ENCODE measurements at regions not wholly inside any gene's neighbourhood (a gene's known extent, or its start where the extent isn't known, plus 50 kb on each side); places are given as distances from the start of the nearest gene placed in this dataset.
A peak's percentile ranks its signal among the peaks of the same experiment; 100 is the strongest.

DNA sequence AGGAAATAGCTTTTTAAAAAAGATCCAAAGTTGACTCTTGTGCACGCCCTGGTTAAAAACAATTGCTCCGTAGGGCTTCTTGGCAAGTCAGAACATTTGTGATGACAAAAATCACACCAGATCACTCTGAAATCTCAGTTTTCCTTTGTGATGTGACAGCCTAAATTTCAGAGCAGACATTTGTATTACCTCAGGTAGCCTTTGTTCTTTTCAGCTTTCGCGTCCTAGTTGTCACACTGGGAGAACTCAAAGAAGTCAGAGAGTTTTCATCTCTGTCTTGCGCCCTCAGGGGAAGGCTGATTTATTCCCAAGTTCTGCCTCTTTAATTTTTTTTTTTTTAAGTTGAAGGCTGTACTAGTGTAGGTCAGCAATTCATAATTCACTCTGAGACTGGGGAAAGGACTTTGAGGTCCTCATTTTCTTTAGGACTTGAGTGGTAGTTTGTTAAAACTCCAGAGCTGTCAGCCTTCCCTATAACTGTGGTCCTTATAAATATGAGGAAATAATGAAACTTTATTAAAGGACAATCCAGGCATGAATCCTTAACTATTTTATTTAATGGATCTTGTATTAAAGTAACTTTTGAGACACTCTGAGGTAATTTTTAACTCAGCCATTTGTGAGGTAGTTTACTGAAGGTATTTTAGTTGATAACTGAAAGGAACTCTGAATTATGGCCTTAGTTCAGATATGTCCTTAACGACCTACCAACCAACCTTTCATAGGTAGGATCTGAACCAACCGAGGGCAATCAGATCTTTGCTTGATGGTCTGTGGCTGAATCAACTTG, 525.1 kb upstream of the FAM98A start:
- no peak for DNase-seq

DNA sequence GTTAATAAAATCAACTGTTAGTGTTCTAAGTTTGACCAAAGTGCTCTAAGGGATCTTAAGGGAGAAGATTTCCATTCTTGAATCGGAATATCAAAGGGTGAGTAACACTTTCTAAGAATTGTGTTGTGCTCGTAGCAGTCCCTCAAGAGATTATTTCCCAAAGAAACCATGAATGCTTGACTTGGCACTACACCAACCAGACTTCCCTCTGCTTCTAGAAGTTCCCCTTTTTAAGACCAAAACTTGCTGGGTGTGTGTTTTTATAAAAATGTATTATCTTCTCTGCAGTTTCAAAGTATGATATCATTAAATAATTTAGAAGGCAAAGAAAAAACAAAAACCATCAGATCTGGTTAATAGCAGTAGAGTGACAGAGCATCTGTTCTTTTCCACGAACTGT, 522.0 kb upstream of the FAM98A start:
- no peak for DNase-seq

DNA sequence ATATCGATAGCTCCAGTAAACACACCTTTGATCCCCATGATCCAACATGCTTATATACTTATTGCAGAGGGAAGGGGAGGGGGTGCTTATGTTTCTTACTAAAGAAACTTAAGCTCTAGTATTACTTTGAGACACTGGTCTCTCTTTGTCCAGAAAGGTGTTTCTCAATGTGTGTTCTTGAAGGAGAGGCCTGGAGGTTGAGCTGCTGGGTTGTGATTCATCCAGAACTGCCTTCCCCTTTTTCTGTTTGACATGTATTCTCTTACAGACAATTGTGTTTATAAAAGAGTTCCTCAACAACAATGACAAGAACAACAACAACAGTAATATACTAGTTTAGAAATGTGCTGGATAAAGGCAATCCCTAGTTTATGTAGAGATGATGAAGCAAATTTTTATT, 516.0 kb upstream of the FAM98A start:
- no peak for DNase-seq

- no peak for DNase-seq
Measured at GRCh38 chr2:34112161-34112560, 513.1 kb upstream of the FAM98A start.

- no peak for DNase-seq
Measured at GRCh38 chr2:34110392-34110791, 511.3 kb upstream of the FAM98A start.

- no peak for DNase-seq
Measured at GRCh38 chr2:34107811-34108210, 508.7 kb upstream of the FAM98A start.

GRCh38 chr2:34105006-34105767, 506.1 kb upstream of the FAM98A start:
- DNase-seq: no peak

GRCh38 chr2:34104601-34105000, 505.5 kb upstream of the FAM98A start:
- DNase-seq: no peak

- no peak for DNase-seq
Measured at GRCh38 chr2:34103437-34103836, 504.3 kb upstream of the FAM98A start.

DNA sequence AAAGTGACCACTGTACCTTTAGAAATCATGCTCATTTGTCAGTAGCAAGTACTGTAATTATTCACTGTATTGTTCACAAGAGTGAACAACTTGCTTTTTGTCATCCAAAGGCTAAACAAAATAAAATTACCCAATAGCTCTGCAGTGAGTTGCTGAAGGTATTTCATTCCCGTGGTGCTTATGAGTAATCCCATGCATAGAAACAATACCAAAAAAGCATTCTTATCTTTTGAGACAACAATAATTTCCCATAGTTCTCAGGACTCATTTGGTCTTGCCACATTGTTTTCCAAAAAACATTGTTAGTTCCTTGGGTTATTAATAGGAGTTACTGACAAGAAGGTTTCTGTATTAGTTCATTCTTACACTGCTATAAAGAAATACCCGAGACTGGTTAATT, 503.2 kb upstream of the FAM98A start:
- DNase-seq: no peak

GRCh38 chr2:34099377-34099776, 500.3 kb upstream of the FAM98A start:
- DNase-seq: no peak

DNA sequence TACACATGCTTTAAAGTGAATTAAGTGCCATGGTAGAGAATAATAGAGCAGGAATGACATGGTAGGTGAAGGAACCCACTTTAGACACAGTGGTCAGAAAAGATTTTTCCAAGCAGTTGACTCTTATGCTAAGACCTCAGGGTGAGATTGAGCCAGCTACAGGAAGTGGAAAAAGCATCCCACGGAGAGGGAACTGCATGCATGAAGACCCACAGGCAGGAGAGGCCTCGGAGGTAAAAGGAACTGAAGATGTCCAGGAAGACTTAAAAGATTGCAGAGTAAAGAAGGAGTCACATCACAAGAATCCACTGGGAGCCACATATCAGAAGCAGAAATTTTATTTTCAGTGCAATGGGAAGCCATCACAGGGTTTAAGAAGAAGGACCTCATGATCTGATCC, 499.2 kb upstream of the FAM98A start:
- no peak for DNase-seq

DNA sequence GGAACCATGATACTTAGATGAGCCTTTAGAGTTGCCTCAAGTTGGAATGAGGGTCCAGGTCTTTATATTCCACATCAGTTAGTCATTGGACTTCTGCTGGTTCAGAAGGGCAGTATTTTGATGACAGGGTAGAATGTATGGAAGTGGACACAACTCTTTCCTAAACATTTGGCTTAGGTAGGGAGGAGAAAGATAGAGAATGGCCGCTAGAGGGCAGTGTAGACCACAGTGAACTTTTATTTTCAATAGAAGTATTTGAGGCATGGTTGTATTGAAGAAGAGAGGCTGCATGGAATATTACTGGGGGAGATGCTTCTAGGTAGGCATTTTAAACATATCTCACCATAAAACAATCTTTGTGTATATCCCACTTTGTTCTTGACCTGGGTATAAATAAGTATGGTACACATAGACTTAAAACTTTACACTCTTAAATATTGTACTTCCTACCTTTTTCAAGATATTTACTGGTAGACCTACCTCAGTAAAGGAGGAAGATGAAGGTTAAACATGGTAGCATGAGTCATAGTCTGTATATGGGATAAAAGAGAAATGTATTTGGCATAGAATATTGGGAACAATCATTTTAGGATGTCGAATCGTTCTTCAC, 497.6 kb upstream of the FAM98A start:
- DNase-seq: peak; percentile 23

DNA sequence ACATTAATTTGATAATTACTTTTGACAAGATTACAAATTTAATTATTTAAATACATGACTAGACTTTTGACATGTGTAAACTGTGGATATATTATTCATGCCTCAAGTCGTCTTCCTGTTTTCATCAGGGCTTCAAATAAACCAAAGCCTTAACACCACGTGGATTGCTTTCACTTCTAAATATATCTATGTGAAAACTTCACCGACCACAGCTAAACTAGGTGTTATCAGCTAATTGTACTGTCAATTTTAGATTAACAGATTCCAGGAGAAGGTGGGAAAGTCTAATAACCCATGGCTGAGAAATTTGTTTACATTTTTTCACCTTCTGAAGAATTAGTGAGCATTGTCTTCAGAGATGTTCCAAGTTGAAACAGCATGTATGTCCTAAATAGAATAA, 494.7 kb upstream of the FAM98A start:
- DNase-seq: no peak

DNA sequence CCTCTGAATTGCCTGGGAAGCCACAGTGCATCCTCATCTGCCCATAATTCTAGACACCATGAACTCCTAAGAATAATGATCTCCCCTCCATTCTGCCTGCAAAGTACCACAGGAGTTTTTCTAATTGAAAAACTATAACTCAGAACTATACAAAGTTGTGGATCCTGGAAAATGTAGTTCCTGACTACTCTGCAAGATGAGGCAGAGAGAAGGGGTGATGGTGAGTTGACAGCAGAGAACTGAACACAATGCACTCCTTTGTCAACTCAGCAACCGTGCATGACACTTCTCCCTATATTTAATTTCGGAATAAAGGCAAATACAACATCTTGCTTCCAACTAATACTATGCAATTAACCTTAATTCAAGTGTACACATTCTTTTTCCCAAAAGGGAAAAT, 471.1 kb upstream of the FAM98A start:
- no peak for DNase-seq

DNA sequence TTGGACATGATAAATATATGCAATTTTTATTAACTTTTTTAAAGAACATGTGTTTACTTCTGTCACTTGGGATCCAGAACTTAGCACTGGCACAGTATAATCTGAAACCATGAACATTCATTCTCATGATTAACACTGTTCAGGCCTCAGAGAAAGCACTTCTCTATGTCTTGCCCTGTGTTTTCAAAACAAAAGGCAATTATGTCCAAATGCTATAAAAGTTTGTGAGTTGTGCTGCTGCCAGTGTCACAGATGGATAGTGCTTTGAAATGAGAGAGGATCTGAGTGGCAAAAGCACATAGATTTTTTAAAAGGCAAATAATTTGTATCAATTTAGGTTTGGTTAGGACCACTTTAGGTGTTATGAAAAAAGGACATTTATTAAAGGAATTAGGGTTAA, 470.5 kb upstream of the FAM98A start:
- no peak for DNase-seq

DNA sequence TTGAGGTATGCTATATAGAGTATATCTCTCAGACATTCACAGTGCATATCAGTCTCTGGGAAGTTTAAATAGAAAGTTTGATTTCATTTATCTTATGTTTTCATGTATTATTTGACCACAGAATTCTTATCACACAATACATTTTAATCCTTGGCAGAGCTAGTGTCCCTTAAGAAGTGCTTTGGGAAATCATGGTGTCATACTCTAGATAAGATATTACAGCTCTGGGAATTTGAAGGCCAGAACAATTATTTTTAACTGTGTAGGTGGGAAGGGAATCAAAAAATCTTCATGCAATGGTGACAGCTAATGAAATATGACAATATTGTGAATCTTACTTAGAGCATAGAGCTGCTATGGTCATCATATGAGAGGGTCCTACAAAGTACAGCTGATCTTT, 451.3 kb upstream of the FAM98A start:
- DNase-seq: no peak

DNA sequence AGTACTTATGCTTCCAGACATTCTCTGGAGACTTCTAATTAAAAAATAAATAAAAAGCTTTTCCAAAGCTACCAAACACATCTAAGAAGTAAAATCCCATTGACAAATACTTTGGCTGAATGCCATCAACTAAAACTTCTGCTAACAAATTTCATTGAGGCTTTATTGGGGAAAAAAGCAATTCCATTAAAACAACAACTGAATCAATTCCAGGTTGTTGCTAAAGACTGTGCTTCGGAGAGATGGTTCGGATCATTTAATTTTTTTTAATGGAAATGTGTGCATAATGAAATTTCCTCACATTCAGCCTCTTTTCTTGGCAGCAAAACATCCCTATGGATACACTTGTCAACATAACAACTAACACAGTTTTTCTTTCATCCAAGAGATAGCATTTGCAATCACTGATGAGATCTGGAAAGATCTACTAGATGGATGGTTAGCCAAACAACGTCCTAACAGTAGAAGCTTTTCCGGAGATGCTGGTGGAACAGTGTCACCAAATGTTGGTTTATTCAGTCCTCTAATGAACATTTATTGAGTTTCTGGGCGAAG, 446.1 kb upstream of the FAM98A start:
- DNase-seq: no peak

DNA sequence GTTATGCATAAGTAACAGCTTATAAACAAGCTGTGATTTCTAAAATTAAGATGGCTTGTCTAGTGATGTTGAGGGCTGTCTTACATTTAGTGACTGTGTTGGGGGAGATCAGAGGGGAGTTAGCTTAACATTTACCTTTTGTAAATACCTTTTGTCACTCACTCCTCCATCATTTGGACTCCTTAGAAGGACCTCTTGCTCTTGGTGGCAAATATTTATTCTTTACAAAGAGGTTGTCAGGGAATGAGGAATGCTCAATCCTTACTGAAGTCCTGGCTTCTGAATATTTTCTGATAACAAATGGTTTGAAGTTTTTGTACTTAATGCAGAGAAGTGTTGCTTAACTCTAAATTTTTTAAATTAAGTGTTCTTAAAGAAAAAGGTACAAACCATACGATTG, 438.8 kb upstream of the FAM98A start:
- no peak for DNase-seq

GRCh38 chr2:34037157-34037556, 438.1 kb upstream of the FAM98A start:
- DNase-seq: no peak

DNA sequence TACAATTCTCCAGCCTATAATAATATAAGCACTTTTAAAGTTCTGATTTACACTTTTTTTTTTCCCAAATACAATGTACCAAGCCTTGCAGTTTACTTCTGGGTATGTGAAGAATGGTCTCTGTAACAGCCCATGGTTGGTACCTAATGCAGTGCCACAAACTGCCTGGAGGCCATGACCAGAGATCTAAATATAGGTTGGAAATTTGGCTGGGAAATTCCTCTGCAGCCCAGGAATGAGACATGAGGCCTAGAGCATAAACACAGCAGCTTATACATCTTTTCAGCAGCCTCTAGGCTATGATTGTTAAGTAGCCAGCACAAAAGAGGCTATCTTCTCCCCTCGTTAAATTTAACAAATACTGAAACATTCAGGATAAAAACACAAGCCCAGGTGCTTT, 432.0 kb upstream of the FAM98A start:
- DNase-seq: no peak

DNA sequence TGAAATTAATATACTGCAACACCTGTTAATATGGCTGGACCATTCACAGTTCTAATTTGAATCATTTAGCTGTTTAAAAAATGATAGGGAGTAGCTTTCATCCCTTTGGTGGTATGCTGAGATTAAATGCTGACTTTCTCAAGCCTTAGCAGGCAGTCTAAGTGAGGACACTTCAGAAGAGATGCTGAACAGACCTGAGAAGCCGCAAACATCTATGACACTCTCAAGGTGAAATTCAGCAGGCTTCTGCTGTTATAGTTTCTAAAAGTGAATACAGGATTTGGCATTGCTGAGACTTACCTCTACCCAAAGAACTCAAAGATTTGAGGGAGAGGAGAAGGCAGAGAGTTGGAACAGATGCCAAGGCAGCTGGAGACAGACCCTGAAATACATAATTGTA, 431.2 kb upstream of the FAM98A start:
- no peak for DNase-seq

DNA sequence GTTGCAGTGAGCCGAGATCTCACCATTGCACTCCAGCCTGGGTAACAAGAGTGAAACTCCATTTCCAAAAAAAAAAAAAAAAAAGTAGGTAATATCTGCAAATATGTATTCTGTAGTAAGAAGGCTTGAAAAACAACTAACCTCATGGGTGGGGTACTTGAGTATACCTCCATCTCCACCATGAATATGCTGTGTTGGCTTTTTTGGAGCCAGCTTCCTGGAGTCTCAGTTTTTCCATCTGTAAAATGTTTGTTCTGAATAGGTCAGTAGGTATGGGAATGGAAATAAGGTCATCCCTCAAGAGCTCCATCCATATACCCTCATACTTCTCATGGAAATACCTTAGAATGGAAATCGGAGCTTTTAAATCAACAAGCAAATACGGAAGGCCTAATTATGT, 430.0 kb upstream of the FAM98A start:
- DNase-seq: no peak

GRCh38 chr2:34025196-34025595, 426.1 kb upstream of the FAM98A start:
- no peak for DNase-seq
